LNCaP clone FGC (cell line): ENCODE measurements at regions not wholly inside any gene's neighbourhood (a gene's known extent, or its start where the extent isn't known, plus 50 kb on each side); places are given as distances from the start of the nearest gene placed in this dataset.

ENCODE experiments used
- DNase-seq: peaks from one replicate; pipeline ENCODE4 v3.0.0-alpha.2; 2011; ENCODE audit warnings: low read depth
- H3K4me3 ChIP-seq: 2 replicates; pipeline ENCODE4 v1.5.1; 2011; ENCODE audit warnings: mild to moderate bottlenecking, low read depth, low read length, control low read depth
- TF ChIP-seq, protein P1 (sequence below): IDR thresholded peaks from 2 replicates; pipeline ENCODE4 v1.5.1; 2012; ENCODE audit warnings: mild to moderate bottlenecking; ENCODE audit not compliant: control insufficient read depth, insufficient read depth; ENCODE audit errors: extremely low read depth

DNA sequence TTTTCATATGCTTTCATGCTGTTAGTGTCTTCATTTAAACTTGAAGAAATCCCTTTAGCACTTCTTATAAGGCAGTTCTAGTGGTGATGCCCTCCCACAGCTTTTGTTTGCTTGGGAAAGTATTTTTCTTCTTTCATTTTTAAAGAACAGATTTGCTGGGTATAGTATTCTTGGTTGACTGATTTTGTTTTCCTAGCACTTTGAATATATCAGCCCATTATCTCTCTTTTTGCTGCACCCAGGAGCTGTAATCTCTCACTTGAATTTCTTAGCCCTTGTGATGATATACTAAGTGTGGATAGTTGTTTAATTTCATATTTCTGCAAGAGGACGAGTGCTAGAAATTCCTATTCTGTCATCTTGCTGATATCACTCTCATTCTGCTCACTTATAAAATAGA lies 283.7 kb downstream of the GPAT3 start:
- no peak overlapping the region for H3K4me3 ChIP-seq
- DNase-seq = no peak

DNA sequence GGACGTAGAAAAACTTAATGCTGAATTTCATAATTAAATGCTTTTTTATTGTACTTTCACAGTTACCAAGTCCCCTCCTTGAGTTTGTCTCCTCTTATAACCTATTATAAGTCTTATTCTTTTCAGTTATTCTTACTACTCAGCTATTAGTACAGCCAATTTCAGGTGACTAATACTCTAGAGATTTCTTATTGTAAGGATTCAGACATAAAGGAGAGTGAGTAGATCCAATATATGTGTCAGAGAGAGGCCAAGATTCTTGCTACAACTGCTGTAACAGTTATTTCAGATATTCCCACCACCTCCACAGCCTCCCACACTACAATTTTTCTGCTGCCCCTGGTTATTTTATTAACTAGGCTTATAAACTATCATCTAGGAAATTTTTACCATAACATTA lies 274.5 kb downstream of the GPAT3 start:
- no peak overlapping the region for H3K4me3 ChIP-seq
- no peak for DNase-seq
- TF ChIP-seq, protein P1, sequence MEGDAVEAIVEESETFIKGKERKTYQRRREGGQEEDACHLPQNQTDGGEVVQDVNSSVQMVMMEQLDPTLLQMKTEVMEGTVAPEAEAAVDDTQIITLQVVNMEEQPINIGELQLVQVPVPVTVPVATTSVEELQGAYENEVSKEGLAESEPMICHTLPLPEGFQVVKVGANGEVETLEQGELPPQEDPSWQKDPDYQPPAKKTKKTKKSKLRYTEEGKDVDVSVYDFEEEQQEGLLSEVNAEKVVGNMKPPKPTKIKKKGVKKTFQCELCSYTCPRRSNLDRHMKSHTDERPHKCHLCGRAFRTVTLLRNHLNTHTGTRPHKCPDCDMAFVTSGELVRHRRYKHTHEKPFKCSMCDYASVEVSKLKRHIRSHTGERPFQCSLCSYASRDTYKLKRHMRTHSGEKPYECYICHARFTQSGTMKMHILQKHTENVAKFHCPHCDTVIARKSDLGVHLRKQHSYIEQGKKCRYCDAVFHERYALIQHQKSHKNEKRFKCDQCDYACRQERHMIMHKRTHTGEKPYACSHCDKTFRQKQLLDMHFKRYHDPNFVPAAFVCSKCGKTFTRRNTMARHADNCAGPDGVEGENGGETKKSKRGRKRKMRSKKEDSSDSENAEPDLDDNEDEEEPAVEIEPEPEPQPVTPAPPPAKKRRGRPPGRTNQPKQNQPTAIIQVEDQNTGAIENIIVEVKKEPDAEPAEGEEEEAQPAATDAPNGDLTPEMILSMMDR = no peak

More for the DNA sequence above, 283.7 kb downstream of the GPAT3 start:
- TF ChIP-seq, protein P1 = no peak

DNA sequence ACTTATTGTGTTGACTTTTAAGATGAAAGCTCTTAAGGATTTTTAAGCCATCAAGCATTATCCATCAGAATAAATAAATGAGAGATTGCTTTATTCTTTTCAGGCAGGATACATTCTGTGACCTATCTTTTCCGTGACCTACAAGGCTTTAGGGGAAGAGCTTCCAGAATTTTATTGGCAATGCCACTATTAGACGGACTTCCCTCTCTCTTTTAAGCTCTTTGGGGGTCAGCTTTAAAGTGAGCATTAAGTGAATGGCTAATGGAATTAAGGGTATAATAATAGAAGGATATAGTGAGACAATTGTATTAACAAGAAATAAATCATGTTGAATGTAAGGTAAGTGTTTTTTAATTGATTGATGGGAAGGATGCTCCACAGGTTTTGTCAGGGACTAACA lies 273.7 kb downstream of the GPAT3 start:
- DNase-seq = no peak
- no peak overlapping the region for H3K4me3 ChIP-seq
- TF ChIP-seq, protein P1 = no peak

DNA sequence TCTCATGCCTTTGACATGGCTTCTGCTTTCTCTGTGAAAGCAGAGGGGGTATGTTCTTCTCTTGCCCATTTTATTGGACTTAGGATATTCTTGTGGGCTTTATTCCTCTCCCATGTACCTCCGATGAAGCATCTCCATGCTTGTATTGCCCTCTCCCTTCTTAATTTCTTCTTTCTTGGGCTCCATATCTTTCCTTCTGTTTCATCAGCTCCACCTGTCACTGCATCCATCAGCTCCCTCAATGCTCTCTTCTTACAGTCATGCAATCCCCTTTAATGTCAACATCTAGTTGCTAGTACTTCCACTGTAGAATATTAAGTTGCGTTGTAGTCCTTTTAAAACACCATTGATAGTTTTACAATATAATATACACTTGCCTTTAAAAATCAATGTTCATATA lies 257.6 kb downstream of the GPAT3 start:
- DNase-seq = no peak
- TF ChIP-seq, protein P1 = no peak
- no peak overlapping the region for H3K4me3 ChIP-seq

DNA sequence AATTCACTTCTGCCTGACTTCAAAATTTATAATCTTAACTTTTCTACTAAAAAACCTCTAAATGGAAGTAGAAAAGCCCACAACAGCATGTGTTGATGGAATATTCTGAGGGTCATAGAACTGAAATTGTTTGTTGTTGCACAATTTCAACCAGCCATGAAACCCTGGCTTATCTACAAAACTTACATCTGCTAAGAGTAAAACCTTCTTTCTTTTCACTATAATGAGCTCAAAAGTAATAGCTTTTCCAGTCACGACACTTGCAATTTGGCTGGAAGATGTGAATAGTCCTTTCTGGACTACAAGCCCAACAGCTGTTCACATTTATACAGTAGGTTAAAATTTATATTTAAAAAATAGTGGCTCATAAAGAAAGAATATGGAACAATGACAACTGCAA lies 250.0 kb downstream of the GPAT3 start:
- H3K4me3 ChIP-seq = no peak overlapping the region
- DNase-seq = no peak
- TF ChIP-seq, protein P1 = no peak

DNA sequence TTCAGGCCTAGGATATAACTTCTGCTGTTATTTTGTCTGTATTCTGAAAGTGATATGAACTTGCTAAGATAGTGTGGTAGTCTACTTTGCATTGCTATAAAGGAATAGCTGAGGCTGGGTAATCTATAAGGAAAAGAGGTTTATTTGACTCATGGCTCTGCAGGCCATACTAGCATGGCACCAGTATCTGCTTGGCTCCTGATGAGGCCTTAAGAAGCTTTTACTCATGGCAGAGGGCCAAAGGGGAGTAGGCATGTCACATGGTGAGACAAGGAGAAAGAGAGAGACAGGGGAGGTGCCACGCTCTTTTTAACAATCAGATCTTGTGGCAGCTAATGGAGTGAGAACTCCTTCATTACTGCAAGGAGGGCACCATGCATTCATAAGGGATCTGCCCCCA lies 247.3 kb downstream of the GPAT3 start:
- TF ChIP-seq, protein P1 = no peak
- H3K4me3 ChIP-seq = no peak overlapping the region
- DNase-seq = no peak

DNA sequence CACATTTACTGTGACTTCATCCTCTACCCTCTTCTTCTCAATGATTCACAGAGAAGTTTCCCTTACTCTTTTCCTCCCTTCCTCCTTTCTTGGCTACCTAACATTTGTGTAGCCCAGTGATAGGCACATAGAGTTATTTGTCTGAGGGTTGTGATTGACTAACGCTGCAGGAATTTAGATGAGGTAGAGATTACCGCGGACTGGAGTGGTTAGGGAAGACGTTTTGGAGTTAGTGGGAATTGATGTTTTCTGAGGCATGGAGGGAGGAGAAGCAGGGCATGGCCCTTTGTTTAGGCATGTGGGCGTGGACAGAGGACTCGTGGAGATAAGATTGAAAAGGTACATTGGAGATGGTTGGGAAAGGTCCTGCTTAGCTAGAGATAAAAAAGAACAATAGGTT lies 246.7 kb downstream of the GPAT3 start:
- DNase-seq = no peak
- TF ChIP-seq, protein P1 = no peak

More for the DNA sequence above, 246.7 kb downstream of the GPAT3 start:
- no peak overlapping the region for H3K4me3 ChIP-seq
